ENCODE measurements at regions not wholly inside any gene's neighbourhood (a gene's known extent, or its start where the extent isn't known, plus 50 kb on each side); places are given as distances from the start of the nearest gene placed in this dataset.

- Histone ChIP-seq H3K4me1 (no peaks in the 10 kb centered on the region), H3K9me3 (no peaks in the 10 kb centered on the region), H3K9ac (ENCODE audit: low read depth in 2 of 2, low read length in 2 of 2) (no peak overlapping the region), H3K4me3 (no peak overlapping the region), H3K27me3 (no peaks in the 10 kb centered on the region), H3K27ac (no peak overlapping the region), H3K36me3 (no peaks in the 10 kb centered on the region)
- intact Hi-C loops (cut with DNase I) = no loop called here
- no peak for DNase-seq
- no peak for TF ChIP-seq CTCF (IDR thresholded peaks at IDR 0.05)
These were observed 321.8 kb upstream of the HTR2A start for GRCh38 chr13:47218611-47219010.

- Histone ChIP-seq H3K27me3 (no peaks in the 10 kb centered on the region), H3K4me3 (no peak overlapping the region), H3K9ac (ENCODE audit: low read depth in 2 of 2, low read length in 2 of 2) (no peak overlapping the region), H3K36me3 (no peaks in the 10 kb centered on the region), H3K9me3 (no peaks in the 10 kb centered on the region), H3K4me1 (no peaks in the 10 kb centered on the region), H3K27ac (no peak overlapping the region)
- no peak for DNase-seq
- no peak for TF ChIP-seq CTCF (IDR thresholded peaks at IDR 0.05)
- intact Hi-C loops (cut with DNase I) = no loop called here
These were observed 319.4 kb upstream of the HTR2A start for GRCh38 chr13:47216176-47216822.

- Histone ChIP-seq H3K27ac (no peak overlapping the region), H3K36me3 (no peaks in the 10 kb centered on the region), H3K4me3 (no peak overlapping the region), H3K9me3 (no peaks in the 10 kb centered on the region), H3K4me1 (no peaks in the 10 kb centered on the region), H3K27me3 (no peaks in the 10 kb centered on the region), H3K9ac (ENCODE audit: low read depth in 2 of 2, low read length in 2 of 2) (no peak overlapping the region)
- DNase-seq = no peak
- TF ChIP-seq CTCF (IDR thresholded peaks at IDR 0.05) = no peak
- intact Hi-C loops (cut with DNase I) = no loop called here
These were observed 318.9 kb upstream of the HTR2A start for GRCh38 chr13:47215736-47216135.

- Histone ChIP-seq H3K27me3 (no peaks in the 10 kb centered on the region), H3K9me3 (no peaks in the 10 kb centered on the region), H3K36me3 (no peaks in the 10 kb centered on the region), H3K4me3 (no peak overlapping the region), H3K4me1 (no peaks in the 10 kb centered on the region), H3K27ac (no peak overlapping the region), H3K9ac (ENCODE audit: low read depth in 2 of 2, low read length in 2 of 2) (no peak overlapping the region)
- intact Hi-C loops (cut with DNase I) = no loop called here
- TF ChIP-seq CTCF (IDR thresholded peaks at IDR 0.05) = no peak
- DNase-seq = no peak
These were observed 316.2 kb upstream of the HTR2A start for GRCh38 chr13:47213047-47213446.

- no peak for DNase-seq
- no peak for TF ChIP-seq CTCF (IDR thresholded peaks at IDR 0.05)
- H3K27me3 ChIP-seq = no peaks in the 10 kb centered on the region
- no peak overlapping the region for H3K9ac ChIP-seq (ENCODE audit: low read depth in 2 of 2, low read length in 2 of 2)
- H3K36me3 ChIP-seq = no peaks in the 10 kb centered on the region
- H3K27ac ChIP-seq = no peak overlapping the region
- no peaks in the 10 kb centered on the region for H3K4me1 ChIP-seq
- intact Hi-C loops (cut with DNase I) = no loop called here
- H3K9me3 ChIP-seq = no peaks in the 10 kb centered on the region
- no peak overlapping the region for H3K4me3 ChIP-seq
These were observed 314.3 kb upstream of the HTR2A start for GRCh38 chr13:47211106-47211505.

Measured in colonic mucosa (tissue), 4 donors.